ENCODE measurements at regions not wholly inside any gene's neighbourhood (a gene's known extent, or its start where the extent isn't known, plus 50 kb on each side); places are given as distances from the start of the nearest gene placed in this dataset.

- Histone ChIP-seq H3K4me1 (ENCODE audit: control insufficient read depth, insufficient read depth, low read length) (peaks cover 17% of the 10 kb centered on the region), H3K36me3 (ENCODE audit: control insufficient read depth, insufficient read depth, low read length) (no peaks in the 10 kb centered on the region)
Measured at GRCh38 chr4:151459375-151459774, 50.4 kb downstream of the FHIP1A start.

GRCh38 chr4:151460434-151460833, 51.5 kb downstream of the FHIP1A start:
- Histone ChIP-seq H3K9ac (ENCODE audit: low read depth, low read length) (no peak overlapping the region), H3K4me1 (ENCODE audit: control insufficient read depth, insufficient read depth, low read length) (peaks cover 11% of the 10 kb centered on the region), H3K36me3 (ENCODE audit: control insufficient read depth, insufficient read depth, low read length) (no peaks in the 10 kb centered on the region)

More at GRCh38 chr4:151459375-151459774, 50.4 kb downstream of the FHIP1A start:
- H3K9me3 ChIP-seq (ENCODE audit: control insufficient read depth, insufficient read depth, low read length) = no peaks in the 10 kb centered on the region
- no peak overlapping the region for H3K4me3 ChIP-seq (ENCODE audit: low read depth, low read length)
- H3K9ac ChIP-seq (ENCODE audit: low read depth, low read length) = no peak overlapping the region
- H3K27me3 ChIP-seq (ENCODE audit: control insufficient read depth, insufficient read depth, low read length) = no peaks in the 10 kb centered on the region

GRCh38 chr4:151462554-151462953, 53.6 kb downstream of the FHIP1A start:
- no peak overlapping the region for H3K9ac ChIP-seq (ENCODE audit: low read depth, low read length)
- no peaks in the 10 kb centered on the region for H3K36me3 ChIP-seq (ENCODE audit: control insufficient read depth, insufficient read depth, low read length)
- H3K4me1 ChIP-seq (ENCODE audit: control insufficient read depth, insufficient read depth, low read length) = peaks cover 7% of the 10 kb centered on the region
- no peaks in the 10 kb centered on the region for H3K27me3 ChIP-seq (ENCODE audit: control insufficient read depth, insufficient read depth, low read length)
- no peak overlapping the region for H3K4me3 ChIP-seq (ENCODE audit: low read depth, low read length)
- H3K9me3 ChIP-seq (ENCODE audit: control insufficient read depth, insufficient read depth, low read length) = no peaks in the 10 kb centered on the region

More at GRCh38 chr4:151460434-151460833, 51.5 kb downstream of the FHIP1A start:
- Histone ChIP-seq H3K27me3 (ENCODE audit: control insufficient read depth, insufficient read depth, low read length) (no peaks in the 10 kb centered on the region), H3K4me3 (ENCODE audit: low read depth, low read length) (no peak overlapping the region), H3K9me3 (ENCODE audit: control insufficient read depth, insufficient read depth, low read length) (no peaks in the 10 kb centered on the region)

- Histone ChIP-seq H3K27me3 (ENCODE audit: control insufficient read depth, insufficient read depth, low read length) (no peaks in the 10 kb centered on the region), H3K36me3 (ENCODE audit: control insufficient read depth, insufficient read depth, low read length) (no peaks in the 10 kb centered on the region), H3K4me3 (ENCODE audit: low read depth, low read length) (no peak overlapping the region), H3K9me3 (ENCODE audit: control insufficient read depth, insufficient read depth, low read length) (no peaks in the 10 kb centered on the region), H3K4me1 (ENCODE audit: control insufficient read depth, insufficient read depth, low read length) (peaks cover 8% of the 10 kb centered on the region), H3K9ac (ENCODE audit: low read depth, low read length) (no peak overlapping the region)
Measured at GRCh38 chr4:151468715-151469696, 60.0 kb downstream of the FHIP1A start.

- Histone ChIP-seq H3K9ac (ENCODE audit: low read depth, low read length) (no peak overlapping the region), H3K36me3 (ENCODE audit: control insufficient read depth, insufficient read depth, low read length) (no peaks in the 10 kb centered on the region), H3K4me1 (ENCODE audit: control insufficient read depth, insufficient read depth, low read length) (peaks cover 11% of the 10 kb centered on the region), H3K27me3 (ENCODE audit: control insufficient read depth, insufficient read depth, low read length) (no peaks in the 10 kb centered on the region), H3K4me3 (ENCODE audit: low read depth, low read length) (no peak overlapping the region), H3K9me3 (ENCODE audit: control insufficient read depth, insufficient read depth, low read length) (no peaks in the 10 kb centered on the region)
Measured at GRCh38 chr4:151469970-151470369, 61.0 kb downstream of the FHIP1A start.

- Histone ChIP-seq H3K27me3 (ENCODE audit: control insufficient read depth, insufficient read depth, low read length) (no peaks in the 10 kb centered on the region), H3K36me3 (ENCODE audit: control insufficient read depth, insufficient read depth, low read length) (no peaks in the 10 kb centered on the region), H3K9ac (ENCODE audit: low read depth, low read length) (no peak overlapping the region), H3K4me1 (ENCODE audit: control insufficient read depth, insufficient read depth, low read length) (peaks cover 12% of the 10 kb centered on the region), H3K4me3 (ENCODE audit: low read depth, low read length) (no peak overlapping the region), H3K9me3 (ENCODE audit: control insufficient read depth, insufficient read depth, low read length) (no peaks in the 10 kb centered on the region)
Measured at GRCh38 chr4:151471728-151472127, 62.8 kb downstream of the FHIP1A start.

- no peaks in the 10 kb centered on the region for H3K36me3 ChIP-seq (ENCODE audit: control insufficient read depth, insufficient read depth, low read length)
- H3K27me3 ChIP-seq (ENCODE audit: control insufficient read depth, insufficient read depth, low read length) = no peaks in the 10 kb centered on the region
- no peaks in the 10 kb centered on the region for H3K9me3 ChIP-seq (ENCODE audit: control insufficient read depth, insufficient read depth, low read length)
- H3K9ac ChIP-seq (ENCODE audit: low read depth, low read length) = no peak overlapping the region
- H3K4me1 ChIP-seq (ENCODE audit: control insufficient read depth, insufficient read depth, low read length) = peaks cover 12% of the 10 kb centered on the region
- no peak overlapping the region for H3K4me3 ChIP-seq (ENCODE audit: low read depth, low read length)
Measured at GRCh38 chr4:151472297-151472696, 63.3 kb downstream of the FHIP1A start.

- Histone ChIP-seq H3K27me3 (ENCODE audit: control insufficient read depth, insufficient read depth, low read length) (no peaks in the 10 kb centered on the region), H3K9ac (ENCODE audit: low read depth, low read length) (no peak overlapping the region), H3K9me3 (ENCODE audit: control insufficient read depth, insufficient read depth, low read length) (no peaks in the 10 kb centered on the region), H3K4me3 (ENCODE audit: low read depth, low read length) (no peak overlapping the region), H3K36me3 (ENCODE audit: control insufficient read depth, insufficient read depth, low read length) (no peaks in the 10 kb centered on the region), H3K4me1 (ENCODE audit: control insufficient read depth, insufficient read depth, low read length) (peaks cover 12% of the 10 kb centered on the region)
Measured at GRCh38 chr4:151472711-151473110, 63.7 kb downstream of the FHIP1A start.

- no peak overlapping the region for H3K4me3 ChIP-seq (ENCODE audit: low read depth, low read length)
- no peaks in the 10 kb centered on the region for H3K27me3 ChIP-seq (ENCODE audit: control insufficient read depth, insufficient read depth, low read length)
- peaks cover 12% of the 10 kb centered on the region for H3K4me1 ChIP-seq (ENCODE audit: control insufficient read depth, insufficient read depth, low read length)
- no peaks in the 10 kb centered on the region for H3K36me3 ChIP-seq (ENCODE audit: control insufficient read depth, insufficient read depth, low read length)
- H3K9ac ChIP-seq (ENCODE audit: low read depth, low read length) = no peak overlapping the region
- H3K9me3 ChIP-seq (ENCODE audit: control insufficient read depth, insufficient read depth, low read length) = no peaks in the 10 kb centered on the region
Measured at GRCh38 chr4:151473521-151474097, 64.6 kb downstream of the FHIP1A start.

GRCh38 chr4:151475035-151475714, 66.2 kb downstream of the FHIP1A start:
- no peaks in the 10 kb centered on the region for H3K9me3 ChIP-seq (ENCODE audit: control insufficient read depth, insufficient read depth, low read length)
- no peak overlapping the region for H3K9ac ChIP-seq (ENCODE audit: low read depth, low read length)
- H3K36me3 ChIP-seq (ENCODE audit: control insufficient read depth, insufficient read depth, low read length) = no peaks in the 10 kb centered on the region
- peaks cover 7% of the 10 kb centered on the region for H3K4me1 ChIP-seq (ENCODE audit: control insufficient read depth, insufficient read depth, low read length)
- no peak overlapping the region for H3K4me3 ChIP-seq (ENCODE audit: low read depth, low read length)
- no peaks in the 10 kb centered on the region for H3K27me3 ChIP-seq (ENCODE audit: control insufficient read depth, insufficient read depth, low read length)

GRCh38 chr4:151481813-151482212, 72.8 kb downstream of the FHIP1A start:
- Histone ChIP-seq H3K27me3 (ENCODE audit: control insufficient read depth, insufficient read depth, low read length) (no peaks in the 10 kb centered on the region), H3K9me3 (ENCODE audit: control insufficient read depth, insufficient read depth, low read length) (no peaks in the 10 kb centered on the region), H3K4me1 (ENCODE audit: control insufficient read depth, insufficient read depth, low read length) (peaks cover 37% of the 10 kb centered on the region), H3K9ac (ENCODE audit: low read depth, low read length) (no peak overlapping the region), H3K4me3 (ENCODE audit: low read depth, low read length) (no peak overlapping the region), H3K36me3 (ENCODE audit: control insufficient read depth, insufficient read depth, low read length) (no peaks in the 10 kb centered on the region)
